ENCODE measurements at regions not wholly inside any gene's neighbourhood (a gene's known extent, or its start where the extent isn't known, plus 50 kb on each side); places are given as distances from the start of the nearest gene placed in this dataset.

DNA sequence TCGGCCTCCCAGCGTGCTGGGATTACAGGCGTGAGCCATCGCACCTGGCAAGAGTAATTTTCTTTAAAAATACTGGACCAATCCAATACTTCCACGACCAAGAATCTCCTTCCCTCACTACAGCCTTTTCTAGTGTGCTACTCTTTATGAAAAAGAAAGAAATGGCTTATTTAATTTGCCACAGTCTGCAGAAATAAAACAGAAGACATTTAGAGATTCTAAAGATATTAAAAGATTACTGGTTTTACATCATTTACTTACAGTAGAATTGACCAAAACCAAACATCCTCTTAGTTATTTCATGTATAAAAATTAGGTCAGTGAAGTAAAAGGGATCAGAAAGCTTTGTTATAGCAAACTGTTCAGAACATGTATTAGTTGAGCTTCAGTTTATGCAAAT is 679.6 kb downstream of the MAT2B start:
- Mint-ChIP-seq H3K27ac (ENCODE audit: unreplicated experiment) (no peak overlapping the region), H3K36me3 (ENCODE audit: low read depth) (no peaks in the 10 kb centered on the region), H3K4me3 (ENCODE audit: unreplicated experiment) (no peak overlapping the region), H3K27me3 (ENCODE audit: low read depth) (peaks cover 10% of the 10 kb centered on the region), H3K4me1 (ENCODE audit: low read depth) (peaks cover 10% of the 10 kb centered on the region), H3K9me3 (ENCODE audit: low read depth) (no peaks in the 10 kb centered on the region)
- TF ChIP-seq, protein P1, sequence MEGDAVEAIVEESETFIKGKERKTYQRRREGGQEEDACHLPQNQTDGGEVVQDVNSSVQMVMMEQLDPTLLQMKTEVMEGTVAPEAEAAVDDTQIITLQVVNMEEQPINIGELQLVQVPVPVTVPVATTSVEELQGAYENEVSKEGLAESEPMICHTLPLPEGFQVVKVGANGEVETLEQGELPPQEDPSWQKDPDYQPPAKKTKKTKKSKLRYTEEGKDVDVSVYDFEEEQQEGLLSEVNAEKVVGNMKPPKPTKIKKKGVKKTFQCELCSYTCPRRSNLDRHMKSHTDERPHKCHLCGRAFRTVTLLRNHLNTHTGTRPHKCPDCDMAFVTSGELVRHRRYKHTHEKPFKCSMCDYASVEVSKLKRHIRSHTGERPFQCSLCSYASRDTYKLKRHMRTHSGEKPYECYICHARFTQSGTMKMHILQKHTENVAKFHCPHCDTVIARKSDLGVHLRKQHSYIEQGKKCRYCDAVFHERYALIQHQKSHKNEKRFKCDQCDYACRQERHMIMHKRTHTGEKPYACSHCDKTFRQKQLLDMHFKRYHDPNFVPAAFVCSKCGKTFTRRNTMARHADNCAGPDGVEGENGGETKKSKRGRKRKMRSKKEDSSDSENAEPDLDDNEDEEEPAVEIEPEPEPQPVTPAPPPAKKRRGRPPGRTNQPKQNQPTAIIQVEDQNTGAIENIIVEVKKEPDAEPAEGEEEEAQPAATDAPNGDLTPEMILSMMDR (IDR thresholded peaks at IDR 0.05) = no peak
- DNase-seq (ENCODE audit: low spot score) = no peak

DNA sequence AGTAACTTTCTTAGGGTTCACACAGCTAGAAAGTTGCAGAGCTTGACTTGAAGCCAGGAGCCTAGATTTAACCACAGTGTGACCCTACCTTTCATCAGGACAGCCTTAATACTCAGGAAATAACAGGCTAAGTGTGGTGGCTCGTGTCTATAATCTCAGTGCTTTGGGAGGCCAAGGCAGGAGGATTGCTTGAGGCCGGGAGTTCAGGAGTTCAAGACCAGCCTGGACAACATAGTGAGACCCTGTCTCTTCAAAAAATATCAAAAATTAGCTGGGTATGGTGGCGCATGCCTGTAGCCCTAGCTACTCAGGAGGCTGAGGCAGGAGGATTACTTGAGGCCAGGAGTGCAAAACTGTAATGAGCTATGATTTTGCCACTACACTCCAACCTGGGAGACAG is 681.1 kb downstream of the MAT2B start:
- no peak for DNase-seq (ENCODE audit: low spot score)
- Mint-ChIP-seq H3K4me3 (ENCODE audit: unreplicated experiment) (no peak overlapping the region), H3K27ac (ENCODE audit: unreplicated experiment) (no peak overlapping the region), H3K27me3 (ENCODE audit: low read depth) (peaks cover 6% of the 10 kb centered on the region), H3K36me3 (ENCODE audit: low read depth) (no peaks in the 10 kb centered on the region), H3K4me1 (ENCODE audit: low read depth) (peaks cover 16% of the 10 kb centered on the region), H3K9me3 (ENCODE audit: low read depth) (no peaks in the 10 kb centered on the region)
- TF ChIP-seq, protein P1 (IDR thresholded peaks at IDR 0.05) = no peak

DNA sequence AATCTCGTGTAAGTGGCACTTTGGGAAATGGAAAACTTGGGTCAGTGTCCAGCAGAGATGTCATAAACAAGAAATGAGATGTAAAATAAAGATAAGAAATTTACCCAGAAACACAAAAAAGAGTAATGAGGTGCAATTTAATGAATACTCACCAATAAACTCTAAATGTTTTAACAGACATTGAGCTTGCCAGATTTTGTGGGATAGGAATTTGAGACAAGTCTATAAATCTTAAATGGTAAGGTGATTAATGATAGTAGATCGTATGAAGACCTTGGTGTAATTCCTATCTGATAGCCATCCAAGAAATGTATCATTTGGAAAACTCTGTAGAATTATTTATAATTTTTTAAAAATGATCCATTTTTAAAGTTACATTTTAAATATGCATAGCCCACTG is 682.4 kb downstream of the MAT2B start:
- H3K36me3 Mint-ChIP-seq (ENCODE audit: low read depth) = no peaks in the 10 kb centered on the region
- H3K27me3 Mint-ChIP-seq (ENCODE audit: low read depth) = peaks cover 5% of the 10 kb centered on the region
- H3K4me3 Mint-ChIP-seq (ENCODE audit: unreplicated experiment) = no peak overlapping the region
- no peak for DNase-seq (ENCODE audit: low spot score)
- no peak overlapping the region for H3K27ac Mint-ChIP-seq (ENCODE audit: unreplicated experiment)
- peaks cover 18% of the 10 kb centered on the region for H3K4me1 Mint-ChIP-seq (ENCODE audit: low read depth)
- no peaks in the 10 kb centered on the region for H3K9me3 Mint-ChIP-seq (ENCODE audit: low read depth)
- TF ChIP-seq, protein P1 (IDR thresholded peaks at IDR 0.05) = no peak

DNA sequence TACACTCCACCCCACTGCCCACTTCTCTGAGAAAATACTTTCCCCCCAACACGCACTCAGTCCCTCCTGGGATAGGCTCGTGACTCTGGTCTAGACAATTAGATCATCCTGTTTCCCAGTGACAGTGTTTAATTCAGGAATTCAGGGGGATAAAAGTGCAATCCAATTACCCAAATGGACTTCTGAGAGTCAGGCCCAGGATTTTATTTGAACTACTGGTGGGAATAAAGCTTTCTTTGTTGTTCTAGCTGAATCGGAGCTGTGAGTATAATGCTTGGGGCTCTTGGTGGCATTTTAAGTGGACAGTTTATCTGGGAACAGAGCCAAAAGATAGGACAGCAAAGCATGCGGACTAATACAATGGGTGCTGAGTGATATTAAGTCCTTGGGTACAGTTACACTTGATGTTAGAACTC is 683.3 kb downstream of the MAT2B start:
- H3K36me3 Mint-ChIP-seq (ENCODE audit: low read depth) = no peaks in the 10 kb centered on the region
- TF ChIP-seq, protein P1 (IDR thresholded peaks at IDR 0.05) = no peak
- DNase-seq (ENCODE audit: low spot score) = no peak
- peaks cover 1% of the 10 kb centered on the region for H3K27me3 Mint-ChIP-seq (ENCODE audit: low read depth)
- H3K9me3 Mint-ChIP-seq (ENCODE audit: low read depth) = no peaks in the 10 kb centered on the region
- peaks cover 15% of the 10 kb centered on the region for H3K4me1 Mint-ChIP-seq (ENCODE audit: low read depth)
- no peak overlapping the region for H3K27ac Mint-ChIP-seq (ENCODE audit: unreplicated experiment)
- H3K4me3 Mint-ChIP-seq (ENCODE audit: unreplicated experiment) = no peak overlapping the region

DNA sequence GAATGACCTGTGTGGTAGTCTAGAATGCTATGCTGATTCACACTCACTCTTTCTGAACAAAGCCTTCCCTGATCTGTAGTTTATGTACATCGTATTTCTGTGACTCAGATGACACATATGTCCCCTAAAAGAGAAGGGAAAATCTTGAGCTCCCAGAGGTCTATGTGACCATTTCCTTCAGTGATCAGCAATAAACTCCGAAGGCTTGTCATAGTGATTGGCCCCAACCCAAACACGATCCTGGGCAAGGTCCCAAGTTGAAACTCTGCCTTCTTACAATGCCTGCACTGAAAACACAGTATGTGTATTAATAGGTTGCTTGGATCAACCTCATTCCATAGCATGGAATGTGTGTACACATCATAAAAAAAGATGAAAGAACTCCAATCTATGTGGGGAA is 685.8 kb downstream of the MAT2B start:
- DNase-seq (ENCODE audit: low spot score) = no peak
- Mint-ChIP-seq H3K27ac (ENCODE audit: unreplicated experiment) (no peak overlapping the region), H3K4me3 (ENCODE audit: unreplicated experiment) (no peak overlapping the region), H3K36me3 (ENCODE audit: low read depth) (no peaks in the 10 kb centered on the region), H3K27me3 (ENCODE audit: low read depth) (peaks cover 3% of the 10 kb centered on the region), H3K4me1 (ENCODE audit: low read depth) (peaks cover 15% of the 10 kb centered on the region), H3K9me3 (ENCODE audit: low read depth) (no peaks in the 10 kb centered on the region)
- TF ChIP-seq, protein P1 (IDR thresholded peaks at IDR 0.05) = no peak
